ENCODE measurements at regions not wholly inside any gene's neighbourhood (a gene's known extent, or its start where the extent isn't known, plus 50 kb on each side); places are given as distances from the start of the nearest gene placed in this dataset.
A peak's percentile ranks its signal among the peaks of the same experiment; 100 is the strongest.

GRCh38 chr2:57877811-57878170, 168.8 kb upstream of the VRK2 start:
- H3K4me1 ChIP-seq (ENCODE audit: control insufficient read depth, insufficient read depth, low read length): peaks cover 34% of the 10 kb centered on the region
- H3K9ac ChIP-seq (ENCODE audit: low read depth, low read length): no peak overlapping the region
- H3K9me3 ChIP-seq (replicated peaks; ENCODE audit: low read length): no peaks in the 10 kb centered on the region
- no peaks in the 10 kb centered on the region for H3K36me3 ChIP-seq (ENCODE audit: insufficient read depth, low read length)
- no peak overlapping the region for H3K4me3 ChIP-seq (ENCODE audit: low read length)
- no peak overlapping the region for H3K4me2 ChIP-seq (ENCODE audit: low read length)
- H3K27me3 ChIP-seq (ENCODE audit: control insufficient read depth, insufficient read depth, low read length): no peaks in the 10 kb centered on the region

DNA sequence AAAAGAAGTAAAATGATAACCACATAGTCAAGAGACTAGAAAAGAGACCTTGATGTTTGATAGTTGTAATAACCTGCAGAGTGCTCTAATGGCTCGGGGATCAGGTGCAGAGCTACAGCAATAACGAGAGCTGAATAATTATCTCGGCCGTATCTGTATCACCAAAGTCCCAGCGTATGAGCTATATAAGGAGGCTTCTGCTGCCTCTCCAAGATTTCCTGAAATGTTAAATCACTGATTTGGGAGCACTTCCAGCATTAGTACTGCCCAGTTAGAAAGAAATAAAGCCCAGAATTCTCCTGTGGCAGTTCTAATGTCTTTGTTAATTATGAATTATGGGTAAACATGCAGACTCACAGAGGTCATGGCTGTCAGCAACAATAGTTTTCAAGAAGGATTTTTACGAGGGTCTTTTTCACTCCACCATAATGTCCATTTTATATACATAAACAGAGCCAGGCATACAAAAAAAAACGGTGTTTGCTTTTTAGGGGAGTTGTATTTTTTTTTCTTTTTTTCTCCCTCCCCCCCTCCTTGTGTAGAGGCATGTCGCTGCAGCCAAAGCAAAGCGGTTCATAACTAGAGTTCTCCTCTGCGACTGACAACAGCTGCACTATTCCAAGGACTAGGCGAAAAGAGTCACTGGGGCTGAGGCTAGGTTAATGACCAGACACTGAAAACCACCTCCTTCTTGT, 168.3 kb upstream of the VRK2 start:
- H3K9ac ChIP-seq (ENCODE audit: low read depth, low read length): no peak overlapping the region
- no peaks in the 10 kb centered on the region for H3K27me3 ChIP-seq (ENCODE audit: control insufficient read depth, insufficient read depth, low read length)
- H3K4me1 ChIP-seq (ENCODE audit: control insufficient read depth, insufficient read depth, low read length): peaks cover 39% of the 10 kb centered on the region
- no peaks in the 10 kb centered on the region for H3K9me3 ChIP-seq (replicated peaks; ENCODE audit: low read length)
- H3K4me2 ChIP-seq (ENCODE audit: low read length): peak overlapping the region; percentile 6
- no peak overlapping the region for H3K4me3 ChIP-seq (ENCODE audit: low read length)
- no peaks in the 10 kb centered on the region for H3K36me3 ChIP-seq (ENCODE audit: insufficient read depth, low read length)

- Histone ChIP-seq H3K9ac (ENCODE audit: low read depth, low read length) (no peak overlapping the region), H3K4me2 (ENCODE audit: low read length) (no peak overlapping the region), H3K9me3 (replicated peaks; ENCODE audit: low read length) (no peaks in the 10 kb centered on the region), H3K4me3 (ENCODE audit: low read length) (no peak overlapping the region), H3K27me3 (ENCODE audit: control insufficient read depth, insufficient read depth, low read length) (no peaks in the 10 kb centered on the region), H3K36me3 (ENCODE audit: insufficient read depth, low read length) (no peaks in the 10 kb centered on the region), H3K4me1 (ENCODE audit: control insufficient read depth, insufficient read depth, low read length) (peaks cover 40% of the 10 kb centered on the region)
Observed at GRCh38 chr2:57878866-57879210, 167.8 kb upstream of the VRK2 start.

DNA sequence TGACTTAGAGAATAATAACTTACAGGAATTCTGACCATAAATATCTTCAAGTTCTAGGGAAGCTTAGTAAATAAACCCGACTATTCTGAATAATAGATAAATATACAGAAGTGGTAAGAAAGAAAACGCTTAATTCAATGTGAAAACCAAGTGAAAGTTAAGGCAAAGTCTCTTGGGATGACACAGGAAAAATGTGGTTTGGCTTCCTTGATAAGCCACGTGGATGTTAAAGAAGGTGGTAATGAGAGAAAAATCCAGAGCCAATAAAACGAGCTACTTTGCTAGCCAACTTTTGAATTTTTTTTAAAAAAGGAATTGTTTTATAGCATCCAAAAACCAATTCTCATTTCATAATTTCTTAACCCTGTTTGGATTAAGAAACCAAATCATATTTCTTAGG, 166.2 kb upstream of the VRK2 start:
- Histone ChIP-seq H3K9ac (ENCODE audit: low read depth, low read length) (no peak overlapping the region), H3K4me3 (ENCODE audit: low read length) (no peak overlapping the region), H3K9me3 (replicated peaks; ENCODE audit: low read length) (no peaks in the 10 kb centered on the region), H3K4me2 (ENCODE audit: low read length) (no peak overlapping the region), H3K36me3 (ENCODE audit: insufficient read depth, low read length) (no peaks in the 10 kb centered on the region), H3K27me3 (ENCODE audit: control insufficient read depth, insufficient read depth, low read length) (no peaks in the 10 kb centered on the region), H3K4me1 (ENCODE audit: control insufficient read depth, insufficient read depth, low read length) (peaks cover 40% of the 10 kb centered on the region)

- H3K4me1 ChIP-seq (ENCODE audit: control insufficient read depth, insufficient read depth, low read length): peaks cover 44% of the 10 kb centered on the region
- H3K4me2 ChIP-seq (ENCODE audit: low read length): no peak overlapping the region
- H3K4me3 ChIP-seq (ENCODE audit: low read length): no peak overlapping the region
- no peaks in the 10 kb centered on the region for H3K9me3 ChIP-seq (replicated peaks; ENCODE audit: low read length)
- no peak overlapping the region for H3K9ac ChIP-seq (ENCODE audit: low read depth, low read length)
- no peaks in the 10 kb centered on the region for H3K27me3 ChIP-seq (ENCODE audit: control insufficient read depth, insufficient read depth, low read length)
- no peaks in the 10 kb centered on the region for H3K36me3 ChIP-seq (ENCODE audit: insufficient read depth, low read length)
Observed at GRCh38 chr2:57880967-57881366, 165.6 kb upstream of the VRK2 start.

DNA sequence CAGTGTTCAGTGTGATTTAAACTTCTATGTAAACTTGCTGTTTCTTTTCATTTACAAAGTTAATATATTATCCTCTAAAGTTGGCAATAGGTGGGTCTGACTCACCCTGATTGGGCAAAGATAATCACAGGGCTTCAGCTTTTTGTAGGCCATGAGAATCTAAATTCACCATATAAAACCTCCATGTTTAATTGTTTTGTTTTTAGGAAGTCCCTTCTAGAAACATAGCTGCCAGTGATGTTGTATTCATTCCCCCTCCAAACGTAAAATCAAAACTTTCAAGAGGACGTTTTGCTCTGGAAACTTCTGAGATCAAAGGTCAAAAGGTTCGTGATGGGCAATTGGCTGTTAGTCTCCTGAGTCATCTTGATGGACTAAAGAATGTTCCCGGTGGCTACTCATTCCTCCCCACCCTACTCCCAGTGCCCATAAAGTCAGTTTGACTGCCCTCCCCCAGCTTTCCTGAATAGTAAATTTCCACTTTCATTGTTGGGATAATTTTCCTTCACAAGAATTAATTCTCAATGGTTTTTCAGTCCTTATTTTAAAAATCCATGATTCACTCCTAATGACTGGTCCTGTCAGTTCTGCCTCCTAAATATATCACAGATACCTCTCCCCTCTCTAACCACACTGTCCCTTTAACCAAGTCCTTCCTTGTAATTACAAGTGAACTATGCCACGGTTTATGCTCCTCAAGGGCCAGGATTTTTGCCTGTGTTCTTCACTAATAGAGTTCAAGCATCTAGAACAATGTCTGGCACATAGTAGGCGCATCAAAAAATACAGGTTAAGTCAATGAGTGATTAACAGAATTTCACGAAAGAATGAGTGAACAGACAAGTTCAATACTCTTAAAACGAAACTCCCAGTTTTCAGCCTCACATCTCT, 164.4 kb upstream of the VRK2 start:
- Histone ChIP-seq H3K27me3 (ENCODE audit: control insufficient read depth, insufficient read depth, low read length) (no peaks in the 10 kb centered on the region), H3K4me3 (ENCODE audit: low read length) (peak overlapping the region; percentile 50), H3K9ac (ENCODE audit: low read depth, low read length) (peak overlapping the region; percentile 70), H3K36me3 (ENCODE audit: insufficient read depth, low read length) (no peaks in the 10 kb centered on the region), H3K4me1 (ENCODE audit: control insufficient read depth, insufficient read depth, low read length) (peaks cover 48% of the 10 kb centered on the region), H3K9me3 (replicated peaks; ENCODE audit: low read length) (no peaks in the 10 kb centered on the region), H3K4me2 (ENCODE audit: low read length) (peak overlapping the region; percentile 75)

- peaks cover 40% of the 10 kb centered on the region for H3K4me1 ChIP-seq (ENCODE audit: control insufficient read depth, insufficient read depth, low read length)
- H3K4me3 ChIP-seq (ENCODE audit: low read length): peak overlapping the region; percentile 50
- H3K4me2 ChIP-seq (ENCODE audit: low read length): peak overlapping the region; percentile 75
- no peaks in the 10 kb centered on the region for H3K27me3 ChIP-seq (ENCODE audit: control insufficient read depth, insufficient read depth, low read length)
- no peaks in the 10 kb centered on the region for H3K36me3 ChIP-seq (ENCODE audit: insufficient read depth, low read length)
- no peaks in the 10 kb centered on the region for H3K9me3 ChIP-seq (replicated peaks; ENCODE audit: low read length)
- peak overlapping the region; percentile 70 for H3K9ac ChIP-seq (ENCODE audit: low read depth, low read length)
Observed at GRCh38 chr2:57882895-57883515, 163.6 kb upstream of the VRK2 start.

- H3K4me2 ChIP-seq (ENCODE audit: low read length): no peak overlapping the region
- H3K9ac ChIP-seq (ENCODE audit: low read depth, low read length): no peak overlapping the region
- no peak overlapping the region for H3K4me3 ChIP-seq (ENCODE audit: low read length)
Observed at GRCh38 chr2:57884281-57884680, 162.3 kb upstream of the VRK2 start.

DNA sequence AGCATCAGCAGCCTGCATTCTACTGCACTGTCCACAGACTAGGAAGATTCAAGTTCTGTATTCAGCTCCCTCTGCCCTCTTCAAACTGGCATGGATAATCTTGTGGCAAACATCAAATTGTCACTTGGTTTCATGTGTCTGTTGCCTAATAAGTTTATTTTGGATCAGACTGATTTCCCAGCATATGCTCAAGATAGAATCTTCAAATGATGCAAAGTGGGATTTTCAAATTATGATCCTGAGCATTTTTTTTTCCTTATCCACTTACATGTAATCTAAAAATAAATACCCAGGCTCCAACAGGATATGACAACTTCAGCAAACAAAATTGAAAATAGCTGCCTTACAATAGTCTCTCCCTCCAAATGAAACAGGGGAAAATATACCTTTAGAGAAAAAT, 160.9 kb upstream of the VRK2 start:
- Histone ChIP-seq H3K36me3 (ENCODE audit: insufficient read depth, low read length) (no peaks in the 10 kb centered on the region), H3K9me3 (replicated peaks; ENCODE audit: low read length) (no peaks in the 10 kb centered on the region), H3K4me3 (ENCODE audit: low read length) (no peak overlapping the region), H3K4me1 (ENCODE audit: control insufficient read depth, insufficient read depth, low read length) (peaks cover 43% of the 10 kb centered on the region), H3K9ac (ENCODE audit: low read depth, low read length) (no peak overlapping the region), H3K27me3 (ENCODE audit: control insufficient read depth, insufficient read depth, low read length) (no peaks in the 10 kb centered on the region), H3K4me2 (ENCODE audit: low read length) (no peak overlapping the region)

More at GRCh38 chr2:57884281-57884680, 162.3 kb upstream of the VRK2 start:
- H3K4me1 ChIP-seq (ENCODE audit: control insufficient read depth, insufficient read depth, low read length): peaks cover 35% of the 10 kb centered on the region
- H3K36me3 ChIP-seq (ENCODE audit: insufficient read depth, low read length): no peaks in the 10 kb centered on the region
- H3K27me3 ChIP-seq (ENCODE audit: control insufficient read depth, insufficient read depth, low read length): no peaks in the 10 kb centered on the region
- no peaks in the 10 kb centered on the region for H3K9me3 ChIP-seq (replicated peaks; ENCODE audit: low read length)

DNA sequence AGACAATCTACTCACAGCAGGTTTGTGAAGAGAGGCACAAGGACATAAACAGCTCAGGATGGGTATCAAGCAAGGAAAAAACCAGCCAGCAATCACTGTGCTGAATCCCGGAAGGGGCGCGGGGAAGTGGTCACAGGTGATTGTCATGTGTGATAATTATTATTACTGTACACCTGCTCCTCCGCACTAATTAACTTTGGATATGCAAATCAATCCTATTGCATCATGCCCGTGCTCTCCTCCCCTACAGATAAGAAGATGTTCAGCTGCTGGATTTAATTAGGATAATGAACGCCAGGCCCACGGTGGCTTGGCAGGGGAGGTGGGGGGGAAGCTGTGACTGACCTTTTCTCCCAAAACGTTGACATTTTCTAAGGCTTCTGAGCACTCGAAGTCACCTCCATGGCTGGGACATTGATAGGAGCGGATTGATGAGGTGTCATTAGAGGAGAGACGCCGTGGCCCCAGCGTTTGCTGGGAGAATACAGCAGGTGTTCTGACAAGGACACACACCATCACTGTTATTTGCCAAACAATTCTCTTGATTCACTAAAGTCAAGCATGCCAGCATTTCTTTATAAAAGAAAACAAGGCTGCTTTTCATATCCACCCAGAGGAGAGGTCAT, 160.3 kb upstream of the VRK2 start:
- Histone ChIP-seq H3K36me3 (ENCODE audit: insufficient read depth, low read length) (no peaks in the 10 kb centered on the region), H3K9me3 (replicated peaks; ENCODE audit: low read length) (no peaks in the 10 kb centered on the region), H3K27me3 (ENCODE audit: control insufficient read depth, insufficient read depth, low read length) (no peaks in the 10 kb centered on the region), H3K4me1 (ENCODE audit: control insufficient read depth, insufficient read depth, low read length) (peaks cover 43% of the 10 kb centered on the region), H3K4me3 (ENCODE audit: low read length) (no peak overlapping the region), H3K4me2 (ENCODE audit: low read length) (no peak overlapping the region), H3K9ac (ENCODE audit: low read depth, low read length) (no peak overlapping the region)

DNA sequence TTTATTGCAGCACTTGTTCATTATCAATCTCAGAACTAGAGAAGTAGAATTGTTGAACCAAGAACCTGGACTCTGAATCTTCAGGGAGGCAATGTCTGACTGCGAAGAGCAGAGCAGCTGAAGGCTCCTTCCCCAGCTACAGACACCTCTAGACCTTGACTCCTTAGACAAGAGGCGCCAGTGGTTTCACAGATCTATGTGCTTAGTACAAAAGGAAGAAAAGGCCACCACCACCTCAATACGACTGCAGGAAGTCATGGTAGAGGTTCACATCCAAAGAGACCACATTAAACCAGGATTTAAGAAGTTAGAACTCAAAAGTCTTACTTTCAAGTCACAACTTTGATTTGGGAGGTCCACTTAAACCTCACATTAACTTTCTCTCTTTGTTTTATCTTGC, 158.1 kb upstream of the VRK2 start:
- Histone ChIP-seq H3K36me3 (ENCODE audit: insufficient read depth, low read length) (no peaks in the 10 kb centered on the region), H3K9me3 (replicated peaks; ENCODE audit: low read length) (no peaks in the 10 kb centered on the region), H3K4me1 (ENCODE audit: control insufficient read depth, insufficient read depth, low read length) (peaks cover 34% of the 10 kb centered on the region), H3K9ac (ENCODE audit: low read depth, low read length) (no peak overlapping the region), H3K4me2 (ENCODE audit: low read length) (no peak overlapping the region), H3K4me3 (ENCODE audit: low read length) (no peak overlapping the region), H3K27me3 (ENCODE audit: control insufficient read depth, insufficient read depth, low read length) (no peaks in the 10 kb centered on the region)
